GM18868 (cell line): ENCODE measurements at regions not wholly inside any gene's neighbourhood (a gene's known extent, or its start where the extent isn't known, plus 50 kb on each side); places are given as distances from the start of the nearest gene placed in this dataset.
"Not testable (repeated sequence)": the region's sequence is repeated elsewhere in the genome, so short reads cannot be mapped to it uniquely, and the experiment has no call there.

Experiments used
- ATAC-seq: cut with Tn5 transposase; IDR thresholded peaks from one replicate; pipeline ENCODE4 v1.9.1; 2021; ENCODE audit warnings: mild to moderate bottlenecking, moderate library complexity; ENCODE audit not compliant: unreplicated experiment

DNA sequence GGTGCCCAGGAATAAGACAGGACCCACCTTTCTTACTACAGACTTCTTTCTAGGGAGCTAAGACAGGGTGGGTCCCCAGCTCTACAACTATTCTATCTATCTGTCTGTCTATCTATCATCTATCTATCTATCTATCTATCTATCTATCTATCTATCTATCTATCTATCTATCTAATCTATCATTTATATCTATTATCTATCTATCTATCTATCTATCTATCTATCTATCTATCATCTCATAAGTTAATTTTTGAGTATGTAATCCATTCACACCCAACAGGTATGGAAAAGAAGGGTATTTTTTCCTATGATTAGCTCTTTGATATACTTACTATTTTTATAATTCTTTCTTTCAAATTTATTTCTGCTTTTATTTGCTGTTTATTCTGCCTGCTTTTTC lies 55.9 kb downstream of the BAMBI start:
- no peak for ATAC-seq

DNA sequence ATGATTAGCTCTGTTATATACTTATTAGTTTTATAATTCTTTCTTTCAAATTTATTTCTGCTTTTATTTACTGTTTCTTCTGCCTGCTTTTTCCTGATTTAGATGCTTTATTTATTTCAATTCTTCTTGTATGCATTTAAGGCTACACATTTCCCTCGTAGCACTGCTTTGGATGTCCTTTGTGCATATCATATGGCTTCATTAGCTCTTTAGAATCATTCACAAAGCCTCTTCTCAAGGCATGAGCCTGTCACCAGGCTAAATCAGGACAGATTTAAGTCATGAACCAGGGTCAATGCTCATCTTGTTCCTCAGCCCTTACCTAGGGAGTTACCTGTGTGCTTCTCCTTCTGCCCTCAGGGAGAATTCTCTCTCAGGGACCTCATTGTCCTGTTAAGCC lies 56.3 kb downstream of the BAMBI start:
- no peak for ATAC-seq

DNA sequence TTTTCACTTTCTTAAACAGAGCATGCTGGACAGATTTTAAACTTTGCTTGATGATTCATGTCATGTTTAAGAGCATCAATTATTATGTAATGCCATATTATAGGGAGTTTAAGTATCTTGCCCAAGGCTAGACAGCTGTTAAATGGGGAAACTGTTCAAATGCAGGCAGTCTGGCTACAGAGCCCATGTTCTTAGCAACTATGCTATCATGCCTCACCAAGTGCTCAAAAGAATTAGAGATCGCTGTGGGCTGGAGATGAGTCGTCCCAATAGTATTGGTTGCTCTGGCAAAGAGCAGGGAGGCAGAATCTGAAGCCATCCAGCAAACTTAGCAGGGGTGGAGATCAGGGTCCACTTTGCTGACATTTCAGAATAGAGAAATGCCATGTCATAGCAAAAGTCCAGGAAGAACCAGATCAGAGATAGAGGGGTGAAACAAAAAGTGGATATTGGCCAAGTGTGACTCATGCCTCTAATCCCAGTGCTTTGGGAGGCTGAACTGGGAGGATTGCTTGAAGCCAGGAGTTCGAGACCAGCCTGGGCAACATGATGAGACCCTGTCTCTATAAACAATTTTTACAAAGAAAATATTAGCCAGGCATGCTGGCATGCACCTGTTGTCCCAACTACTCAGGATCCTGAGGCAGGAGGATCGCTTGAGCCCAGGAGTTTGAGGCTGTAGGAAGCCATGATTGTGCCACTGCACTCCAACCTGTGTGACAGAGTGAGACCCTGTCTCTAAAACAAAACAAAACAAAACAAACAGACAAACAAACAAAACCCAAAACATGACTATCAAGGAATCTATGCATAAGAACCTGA lies 57.8 kb downstream of the BAMBI start:
- no peak for ATAC-seq

- no peak for ATAC-seq
Observed at GRCh38 chr10:28737096-28737495, 59.8 kb downstream of the BAMBI start.

DNA sequence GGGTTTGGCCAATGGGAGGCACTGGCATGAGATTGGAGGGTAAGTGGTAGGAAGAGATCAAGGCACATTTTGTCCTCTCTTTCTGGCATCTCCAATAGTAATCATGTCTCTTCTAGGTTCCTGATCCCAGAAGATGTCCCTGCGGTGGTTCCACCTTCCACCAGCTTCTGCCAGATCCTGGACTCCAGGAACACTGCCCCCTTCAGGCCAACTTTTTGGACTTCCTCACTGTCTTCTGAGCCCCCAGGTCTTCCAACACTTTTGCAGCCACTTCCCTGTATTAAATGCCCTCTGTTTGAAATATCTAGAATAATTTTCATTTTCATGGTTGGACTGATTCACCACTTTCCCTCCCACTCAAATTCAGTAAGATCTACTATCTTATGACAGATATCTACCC lies 60.9 kb downstream of the BAMBI start:
- ATAC-seq, result no peak

DNA sequence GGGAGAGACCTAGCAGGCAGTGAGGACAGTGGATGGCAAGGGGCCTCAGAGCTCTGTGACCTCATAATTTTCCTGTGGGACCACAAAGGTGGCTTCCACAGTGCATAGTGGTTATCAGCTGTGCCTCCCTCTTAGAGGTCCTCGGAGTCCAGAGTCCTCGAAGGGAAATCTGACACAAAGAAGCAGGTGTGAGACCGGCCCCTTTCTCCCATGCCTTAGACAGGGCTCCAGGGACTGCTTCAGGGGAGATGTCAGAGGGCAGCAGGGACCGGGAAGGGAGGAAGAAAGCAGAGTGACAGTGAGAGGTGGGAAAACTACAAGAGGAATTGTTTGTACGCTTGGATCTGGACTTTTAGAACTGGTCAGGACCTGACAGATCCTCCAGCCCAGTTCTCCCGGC lies 66.3 kb downstream of the BAMBI start:
- ATAC-seq, result no peak

DNA sequence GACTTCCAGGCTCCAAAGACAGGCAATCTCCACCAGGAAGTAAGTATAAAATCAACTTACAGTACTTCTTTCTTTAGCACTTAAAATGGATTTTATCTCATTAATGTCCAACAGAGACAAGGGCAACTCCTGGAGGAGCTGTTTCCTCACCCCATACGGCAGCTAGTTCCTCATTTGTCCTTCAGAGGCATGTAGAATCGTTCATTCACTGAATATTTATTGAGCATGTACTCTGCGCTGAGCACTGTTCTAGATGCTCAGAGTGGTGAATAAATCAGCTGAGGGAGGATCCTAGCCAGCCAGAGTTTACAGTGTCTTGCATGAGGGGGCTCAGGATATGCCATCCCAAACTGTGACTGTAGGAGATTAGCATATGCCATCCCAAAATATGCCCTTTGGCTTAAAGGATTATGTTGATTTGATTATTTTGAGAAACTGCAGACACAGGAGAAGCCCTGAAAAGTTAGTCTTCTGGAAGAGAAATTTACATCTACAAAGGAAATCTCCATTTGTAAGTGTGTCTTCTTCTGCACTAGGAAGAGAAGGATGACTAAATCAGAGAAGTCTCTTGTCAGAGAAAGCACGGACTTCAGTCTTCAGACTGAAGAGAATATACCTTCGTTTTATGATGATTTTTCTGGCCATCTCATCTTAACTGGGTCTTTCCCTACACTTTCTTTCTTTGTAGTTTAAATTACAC lies 66.9 kb downstream of the BAMBI start:
- no peak for ATAC-seq

DNA sequence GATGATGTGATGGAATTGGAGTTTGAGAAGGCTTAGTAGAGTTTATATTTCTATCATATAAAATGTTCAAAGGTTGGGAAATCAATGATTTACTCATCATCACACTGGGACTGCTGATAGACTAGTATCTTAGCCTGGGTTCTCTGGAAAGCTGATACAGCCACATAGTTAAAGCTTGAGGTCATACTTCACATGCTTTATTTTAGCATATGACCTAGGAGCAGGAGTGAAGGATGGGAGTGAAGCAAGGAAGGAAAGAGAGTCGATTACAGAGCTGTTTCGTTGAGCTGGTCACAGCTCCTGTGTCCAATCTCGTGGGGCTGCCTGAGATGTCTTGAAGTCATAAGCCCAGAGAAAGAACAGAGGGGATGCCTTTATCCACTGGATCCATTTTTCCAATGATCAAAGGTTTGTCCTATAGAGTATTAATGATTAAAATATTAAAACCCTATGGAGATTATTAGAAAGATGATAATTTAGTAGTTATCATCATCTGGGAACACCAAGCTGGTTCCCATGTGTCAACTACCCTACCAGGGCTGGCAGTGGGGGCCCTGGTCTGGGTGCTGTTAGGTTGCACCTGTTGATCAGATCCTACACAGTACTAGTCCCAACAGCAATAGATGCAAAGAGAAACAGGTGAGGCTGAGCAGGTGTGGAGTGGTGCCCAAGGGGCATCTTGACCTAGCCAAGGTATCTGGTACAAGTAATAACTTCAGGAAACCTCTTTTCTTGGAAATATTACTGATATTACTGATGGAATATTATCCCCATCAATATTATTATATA lies 77.8 kb downstream of the BAMBI start:
- ATAC-seq, result no peak

DNA sequence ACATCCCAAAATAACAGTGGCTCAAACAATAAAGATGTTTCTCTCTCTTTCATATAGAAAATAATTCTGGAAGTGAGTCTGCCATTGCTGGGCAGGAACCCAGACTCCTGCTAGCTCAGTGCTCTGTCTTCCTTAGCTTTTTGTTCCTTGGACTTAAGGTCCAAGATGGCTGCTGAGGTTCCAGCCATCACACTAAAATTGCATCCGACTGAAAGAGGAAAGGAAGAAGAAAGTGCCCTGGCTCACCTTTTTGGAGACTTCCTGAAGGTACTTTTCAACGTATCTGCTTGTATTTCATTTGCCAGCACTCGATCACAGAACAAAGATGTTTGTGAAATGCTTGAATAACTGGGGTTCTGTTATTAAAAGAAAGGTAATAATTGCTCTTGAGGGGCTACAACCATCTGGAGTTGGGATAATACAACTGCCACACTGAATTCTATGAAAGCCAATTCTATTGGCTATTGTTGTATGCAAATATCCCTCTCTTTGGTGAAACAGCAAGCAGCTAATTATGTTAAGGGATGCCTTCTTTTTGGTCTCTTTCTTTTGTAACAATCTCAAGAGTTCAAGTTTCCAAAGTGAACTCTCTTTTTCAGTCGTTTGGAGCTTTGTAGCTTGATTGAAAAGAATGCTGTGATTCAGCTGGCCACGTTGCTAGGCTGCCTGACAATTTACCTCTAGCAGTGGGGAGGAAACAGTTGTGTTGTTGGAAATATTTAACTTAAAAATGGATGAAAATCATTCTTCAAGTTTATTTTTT lies 83.9 kb downstream of the BAMBI start:
- no peak for ATAC-seq

GRCh38 chr10:28763471-28764170 lies 86.3 kb downstream of the BAMBI start:
- ATAC-seq, result no peak

- no peak for ATAC-seq
Observed at GRCh38 chr10:28765641-28766040, 88.3 kb downstream of the BAMBI start.

DNA sequence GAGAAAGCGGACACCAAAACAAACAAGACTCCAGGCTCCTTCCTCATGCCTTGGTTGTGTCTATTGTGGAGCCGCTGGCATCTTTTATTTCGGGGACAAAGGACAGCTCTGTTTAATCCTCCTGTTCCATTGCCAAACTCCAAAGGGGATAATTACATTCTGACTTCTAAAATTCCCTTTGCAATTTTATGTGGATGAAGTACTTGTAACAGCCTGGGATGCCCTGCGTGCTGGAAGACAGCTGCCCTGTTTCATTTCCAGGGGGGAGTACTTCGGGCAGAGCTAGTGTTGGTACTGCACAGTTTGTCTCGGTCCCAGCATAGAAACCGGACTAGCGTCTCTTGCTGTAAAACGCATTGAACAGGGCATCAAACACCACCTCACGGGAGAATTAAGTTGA lies 90.9 kb downstream of the BAMBI start:
- ATAC-seq, result no peak

- no peak for ATAC-seq
Observed at GRCh38 chr10:28769091-28769604, 91.8 kb downstream of the BAMBI start.

- ATAC-seq, result not testable (repeated sequence)
Observed at GRCh38 chr10:28771580-28772090, 94.3 kb downstream of the BAMBI start.

- ATAC-seq, result no peak
Observed at GRCh38 chr10:28774051-28774995, 97.0 kb downstream of the BAMBI start.

DNA sequence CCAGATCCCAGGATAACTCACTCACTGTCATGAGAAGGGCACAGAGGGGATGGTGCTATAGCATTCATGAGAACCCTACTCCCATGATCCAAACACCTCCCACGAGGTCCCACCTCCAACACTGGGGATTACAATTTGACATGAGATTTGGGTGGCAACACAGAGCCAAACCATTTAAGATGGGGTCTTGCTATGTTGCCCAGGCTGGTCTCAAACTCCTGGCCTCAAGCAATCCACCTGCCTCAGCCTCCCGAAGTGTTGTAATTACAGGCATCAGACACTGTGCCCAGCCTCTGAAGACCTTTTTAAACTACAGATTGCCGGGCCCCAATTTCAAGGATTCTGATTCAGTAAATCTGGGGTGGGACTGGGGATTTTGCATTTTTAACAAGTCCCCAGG lies 98.5 kb downstream of the BAMBI start:
- no peak for ATAC-seq

DNA sequence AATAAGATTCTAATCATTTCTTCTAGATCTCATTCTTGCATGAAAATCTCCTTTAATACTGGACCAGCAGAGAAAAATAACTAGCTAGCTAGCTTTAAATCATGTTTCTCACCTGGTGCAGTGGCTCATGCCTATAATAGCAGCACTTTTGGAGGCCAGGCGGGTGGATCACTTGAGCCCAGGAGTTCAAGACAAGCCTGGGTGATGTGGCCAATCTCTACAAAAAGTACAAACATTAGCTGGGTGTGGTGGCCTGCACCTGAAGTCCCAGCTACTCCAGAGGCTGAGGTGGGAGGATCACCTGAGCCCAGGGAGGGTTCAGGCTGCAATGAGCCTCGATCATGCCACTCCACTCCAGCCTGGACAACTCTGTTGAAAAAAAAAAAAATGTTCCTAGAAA lies 99.2 kb downstream of the BAMBI start:
- ATAC-seq, result no peak

DNA sequence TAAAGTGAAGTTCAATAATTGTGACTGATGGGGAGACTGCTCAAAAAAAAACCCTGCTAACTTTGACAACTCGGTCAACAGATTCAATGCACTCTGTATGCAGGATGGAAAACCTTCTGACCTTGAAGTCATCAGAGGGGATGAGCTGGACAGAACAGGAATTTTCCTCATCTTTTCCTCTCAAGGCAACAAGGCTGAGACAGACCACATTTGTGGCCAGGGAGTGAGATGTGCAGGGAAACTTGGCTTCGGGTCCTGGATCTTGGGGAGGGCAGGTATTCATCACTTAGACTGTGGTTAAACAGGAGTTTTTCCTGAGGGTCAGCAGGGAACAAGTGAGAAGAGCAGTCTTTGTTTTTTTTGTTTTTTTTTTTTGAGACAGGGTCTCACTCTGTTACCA lies 100.6 kb downstream of the BAMBI start:
- ATAC-seq, result no peak

- no peak for ATAC-seq
Observed at GRCh38 chr10:28778524-28778923, 101.2 kb downstream of the BAMBI start.
